HUES6 (cell line): ENCODE measurements at regions not wholly inside any gene's neighbourhood (a gene's known extent, or its start where the extent isn't known, plus 50 kb on each side); places are given as distances from the start of the nearest gene placed in this dataset.

Source experiments
- H3K27ac ChIP-seq: 2 replicates; pipeline ENCODE4 v1.7.0; 2013; ENCODE audit warnings: low read depth, mild to moderate bottlenecking, low read length, inconsistent platforms
- H3K27me3 ChIP-seq: 2 replicates; pipeline ENCODE4 v1.6.1; 2013; ENCODE audit warnings: low read length; ENCODE audit not compliant: control insufficient read depth, insufficient read depth
- H3K36me3 ChIP-seq: 2 replicates; pipeline ENCODE4 v1.6.1; 2013; ENCODE audit warnings: low read length; ENCODE audit not compliant: control insufficient read depth, insufficient read depth
- H3K4me1 ChIP-seq: 2 replicates; pipeline ENCODE4 v1.6.1; 2013; ENCODE audit warnings: low read length; ENCODE audit not compliant: control insufficient read depth, insufficient read depth
- H3K4me3 ChIP-seq: 2 replicates; pipeline ENCODE4 v1.5.1; 2013; ENCODE audit warnings: low read depth, low read length
- H3K9ac ChIP-seq: one replicate; pipeline ENCODE4 v1.6.1; 2013; ENCODE audit warnings: mild to moderate bottlenecking, low read length
- H3K9me3 ChIP-seq: 2 replicates; pipeline ENCODE4 v1.6.1; 2013; ENCODE audit warnings: low read depth, low read length; ENCODE audit not compliant: control insufficient read depth, insufficient read depth

GRCh38 chr4:134393592-134393991, 192.0 kb upstream of the PABPC4L start:
- H3K9ac ChIP-seq = no peak overlapping the region
- no peak overlapping the region for H3K27ac ChIP-seq
- H3K4me1 ChIP-seq = peaks cover 7% of the 10 kb centered on the region
- H3K36me3 ChIP-seq = no peaks in the 10 kb centered on the region
- H3K4me3 ChIP-seq = no peak overlapping the region
- no peaks in the 10 kb centered on the region for H3K27me3 ChIP-seq
- H3K9me3 ChIP-seq = peaks cover 8% of the 10 kb centered on the region; the same call in 1 of the 2 replicates

- no peaks in the 10 kb centered on the region for H3K36me3 ChIP-seq
- H3K9ac ChIP-seq = no peak overlapping the region
- H3K9me3 ChIP-seq = no peaks in the 10 kb centered on the region
- no peak overlapping the region for H3K27ac ChIP-seq
- peaks cover 7% of the 10 kb centered on the region for H3K4me1 ChIP-seq
- H3K4me3 ChIP-seq = no peak overlapping the region
- H3K27me3 ChIP-seq = no peaks in the 10 kb centered on the region
Measured at GRCh38 chr4:134390319-134390718, 188.7 kb upstream of the PABPC4L start.

GRCh38 chr4:134388351-134388750, 186.8 kb upstream of the PABPC4L start:
- Histone ChIP-seq H3K27ac (no peak overlapping the region), H3K9ac (no peak overlapping the region), H3K9me3 (no peaks in the 10 kb centered on the region), H3K27me3 (no peaks in the 10 kb centered on the region), H3K4me3 (no peak overlapping the region), H3K36me3 (no peaks in the 10 kb centered on the region), H3K4me1 (peaks cover 7% of the 10 kb centered on the region)

DNA sequence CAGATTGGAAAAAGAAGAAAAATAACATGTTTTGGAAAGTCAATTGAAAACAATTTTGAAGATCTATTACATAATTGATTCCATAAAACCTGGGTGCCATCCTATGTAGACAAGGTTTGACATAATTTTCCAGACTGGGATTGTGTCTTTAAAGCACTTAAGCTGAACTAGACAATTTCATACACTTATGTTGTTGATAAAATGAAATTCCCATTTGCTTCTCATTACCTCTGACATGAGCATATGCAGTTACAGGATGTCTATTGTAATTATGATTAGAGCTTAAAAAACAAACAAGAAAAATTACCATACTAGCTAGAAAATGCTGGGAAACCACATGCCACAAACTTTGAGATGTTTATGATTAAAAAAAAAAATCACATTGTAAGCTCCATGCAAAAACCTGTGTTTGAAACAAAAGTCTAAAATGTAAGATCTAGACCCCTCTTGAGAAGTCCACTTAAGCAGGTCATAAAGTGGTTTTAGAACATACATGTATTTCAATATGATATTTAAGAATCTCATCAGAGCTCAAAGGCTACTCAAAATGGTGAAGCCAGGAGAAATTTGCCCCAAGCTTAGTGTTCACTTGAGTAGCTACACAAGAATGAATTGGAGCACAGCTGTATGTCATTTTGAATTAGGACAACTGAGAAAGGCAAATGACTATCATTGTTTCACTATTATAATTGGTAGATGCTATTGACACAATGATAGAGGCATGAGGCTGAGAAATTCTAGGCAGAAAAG, 181.1 kb upstream of the PABPC4L start:
- no peak overlapping the region for H3K4me3 ChIP-seq
- H3K27ac ChIP-seq = no peak overlapping the region
- no peaks in the 10 kb centered on the region for H3K9me3 ChIP-seq
- H3K4me1 ChIP-seq = no peaks in the 10 kb centered on the region
- no peak overlapping the region for H3K9ac ChIP-seq
- H3K27me3 ChIP-seq = no peaks in the 10 kb centered on the region
- no peaks in the 10 kb centered on the region for H3K36me3 ChIP-seq

DNA sequence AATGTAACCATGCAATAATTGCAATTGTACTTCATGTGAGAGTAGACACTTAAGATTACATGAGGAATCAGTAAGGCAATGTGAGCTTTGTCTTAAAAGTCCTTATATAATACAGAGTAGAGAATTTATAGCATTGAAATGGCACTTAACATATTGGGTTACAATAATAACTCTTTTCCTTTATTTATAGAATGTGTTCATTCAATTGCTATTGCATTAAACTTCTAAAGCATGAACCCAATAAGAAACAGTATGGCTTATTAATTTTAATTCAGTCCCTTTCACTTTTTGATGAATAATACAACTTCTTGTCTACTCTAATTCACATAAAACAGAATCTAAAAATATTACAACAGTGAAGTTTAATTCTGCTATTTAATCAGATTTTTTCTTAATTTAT, 174.2 kb upstream of the PABPC4L start:
- Histone ChIP-seq H3K9ac (no peak overlapping the region), H3K27ac (no peak overlapping the region), H3K27me3 (no peaks in the 10 kb centered on the region), H3K4me3 (no peak overlapping the region), H3K36me3 (no peaks in the 10 kb centered on the region), H3K4me1 (no peaks in the 10 kb centered on the region), H3K9me3 (no peaks in the 10 kb centered on the region)

DNA sequence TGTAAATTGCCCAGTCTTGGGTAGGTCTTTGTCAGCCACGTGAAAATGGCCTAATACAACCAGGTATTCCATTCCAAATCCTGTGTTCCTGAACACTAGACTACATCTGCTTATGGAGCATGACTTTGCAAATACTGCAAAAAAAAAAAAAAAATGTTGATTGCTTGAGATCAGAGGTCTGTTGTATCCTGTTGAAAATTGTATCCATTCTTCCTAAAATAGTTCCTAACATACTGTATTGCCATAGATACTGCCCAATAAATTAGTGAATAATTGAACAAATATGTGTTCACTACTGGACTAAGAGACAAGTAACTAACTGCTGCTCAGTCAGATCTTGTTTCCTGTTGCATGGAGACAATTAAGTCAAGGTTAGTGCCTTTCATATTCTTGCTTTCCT, 164.3 kb upstream of the PABPC4L start:
- no peak overlapping the region for H3K9ac ChIP-seq
- no peaks in the 10 kb centered on the region for H3K36me3 ChIP-seq
- no peak overlapping the region for H3K4me3 ChIP-seq
- no peak overlapping the region for H3K27ac ChIP-seq
- no peaks in the 10 kb centered on the region for H3K9me3 ChIP-seq
- H3K27me3 ChIP-seq = no peaks in the 10 kb centered on the region
- H3K4me1 ChIP-seq = no peaks in the 10 kb centered on the region

DNA sequence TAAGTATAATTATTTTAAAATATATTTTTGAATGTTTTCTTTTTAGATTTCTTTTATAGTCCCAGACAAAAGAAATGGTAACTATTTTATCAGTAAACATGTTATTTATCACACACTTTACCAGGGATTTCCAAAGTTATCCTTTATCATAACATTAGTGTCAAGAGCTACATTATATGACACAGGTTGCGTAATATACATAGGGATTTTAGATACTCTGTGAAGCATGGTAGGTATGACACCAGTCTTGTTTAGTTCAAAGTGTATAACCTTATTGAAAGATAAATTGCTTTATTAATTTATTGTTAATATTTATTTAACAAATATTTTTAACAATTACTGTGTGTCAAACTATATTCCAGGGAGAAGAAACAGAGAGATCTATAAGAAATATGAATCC, 163.3 kb upstream of the PABPC4L start:
- H3K4me1 ChIP-seq = no peaks in the 10 kb centered on the region
- no peaks in the 10 kb centered on the region for H3K36me3 ChIP-seq
- H3K27ac ChIP-seq = no peak overlapping the region
- no peaks in the 10 kb centered on the region for H3K27me3 ChIP-seq
- no peak overlapping the region for H3K4me3 ChIP-seq
- H3K9me3 ChIP-seq = no peaks in the 10 kb centered on the region
- H3K9ac ChIP-seq = no peak overlapping the region

GRCh38 chr4:134345244-134345643, 143.7 kb upstream of the PABPC4L start:
- Histone ChIP-seq H3K9me3 (no peaks in the 10 kb centered on the region), H3K27ac (no peak overlapping the region), H3K4me3 (no peak overlapping the region), H3K4me1 (no peaks in the 10 kb centered on the region), H3K36me3 (no peaks in the 10 kb centered on the region), H3K27me3 (no peaks in the 10 kb centered on the region), H3K9ac (no peak overlapping the region)

- no peak overlapping the region for H3K27ac ChIP-seq
- H3K36me3 ChIP-seq = no peaks in the 10 kb centered on the region
- no peak overlapping the region for H3K4me3 ChIP-seq
- no peaks in the 10 kb centered on the region for H3K4me1 ChIP-seq
- H3K9ac ChIP-seq = no peak overlapping the region
- H3K9me3 ChIP-seq = no peaks in the 10 kb centered on the region
- no peaks in the 10 kb centered on the region for H3K27me3 ChIP-seq
Measured at GRCh38 chr4:134343656-134344055, 142.1 kb upstream of the PABPC4L start.

DNA sequence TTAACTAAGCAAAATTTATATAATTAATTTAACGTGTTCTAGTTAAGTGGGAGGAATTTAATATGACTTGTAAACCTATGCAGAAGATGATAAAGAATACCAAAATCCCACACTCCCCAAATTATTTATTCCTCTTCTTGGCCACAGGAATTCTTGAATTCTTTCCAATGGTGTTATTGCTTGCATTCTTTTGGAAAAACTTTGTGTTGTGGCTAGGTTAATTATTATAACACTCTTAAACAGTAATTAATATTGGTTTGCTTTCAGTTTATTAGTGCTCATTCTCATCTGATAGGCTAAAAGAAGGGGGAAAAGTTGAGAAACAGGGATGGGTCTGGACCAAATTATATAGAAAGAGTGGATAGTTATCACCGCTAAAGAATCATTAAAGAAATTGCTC, 141.5 kb upstream of the PABPC4L start:
- H3K4me1 ChIP-seq = no peaks in the 10 kb centered on the region
- no peak overlapping the region for H3K4me3 ChIP-seq
- H3K9me3 ChIP-seq = no peaks in the 10 kb centered on the region
- H3K36me3 ChIP-seq = no peaks in the 10 kb centered on the region
- no peaks in the 10 kb centered on the region for H3K27me3 ChIP-seq
- H3K9ac ChIP-seq = no peak overlapping the region
- no peak overlapping the region for H3K27ac ChIP-seq

- Histone ChIP-seq H3K27me3 (no peaks in the 10 kb centered on the region), H3K4me1 (no peaks in the 10 kb centered on the region), H3K27ac (no peak overlapping the region), H3K9me3 (peaks cover 2% of the 10 kb centered on the region), H3K9ac (no peak overlapping the region), H3K4me3 (no peak overlapping the region), H3K36me3 (no peaks in the 10 kb centered on the region)
Measured at GRCh38 chr4:134337574-134337973, 136.0 kb upstream of the PABPC4L start.
